ENCODE measurements at regions not wholly inside any gene's neighbourhood (a gene's known extent, or its start where the extent isn't known, plus 50 kb on each side); places are given as distances from the start of the nearest gene placed in this dataset.

- TF ChIP-seq CTCF (IDR thresholded peaks at IDR 0.05 in 8 of 11, conservative IDR thresholded peaks at IDR 0.05 in 3 of 11), result no peak
- TF ChIP-seq POLR2AphosphoS5 (IDR thresholded peaks at IDR 0.05), result no peak
Measured at GRCh38 chr1:81600878-81601622, 199.7 kb upstream of the ADGRL2 start.
